Right lobe of liver (tissue), 4 donors: ENCODE measurements at regions not wholly inside any gene's neighbourhood (a gene's known extent, or its start where the extent isn't known, plus 50 kb on each side); places are given as distances from the start of the nearest gene placed in this dataset.

Experiments
- CTCF ChIP-seq, 4 donors: fragments of 200-600 bp in 3 of 4; fragments of 450-650 bp in 1 of 4; IDR thresholded peaks; one replicate each; pipeline versions ENCODE4 v1.5.1 to v1.8.0; 2016 to 2022; ENCODE audit warnings: antibody characterized with exemption in 4 of 4, mild to moderate bottlenecking in 2 of 4
- POLR2A ChIP-seq: fragments of 450-650 bp; IDR thresholded peaks from one replicate; pipeline ENCODE4 v1.6.1; 2017; ENCODE audit warnings: antibody characterized with exemption, mild to moderate bottlenecking
- donor health status: DM: no; HTN: no; CAD: no.
- donor health status: DM: no; HTN: no; CAD: no.
- donor health status: DM: no; HTN: yes; CAD: no.

- TF ChIP-seq CTCF (IDR thresholded peaks at IDR 0.05) = no peak
- TF ChIP-seq POLR2A = no peak
Observed at GRCh38 chr1:238370599-238370998, 479.9 kb upstream of the ZP4 start.
